ENCODE measurements at regions not wholly inside any gene's neighbourhood (a gene's known extent, or its start where the extent isn't known, plus 50 kb on each side); places are given as distances from the start of the nearest gene placed in this dataset.

DNA sequence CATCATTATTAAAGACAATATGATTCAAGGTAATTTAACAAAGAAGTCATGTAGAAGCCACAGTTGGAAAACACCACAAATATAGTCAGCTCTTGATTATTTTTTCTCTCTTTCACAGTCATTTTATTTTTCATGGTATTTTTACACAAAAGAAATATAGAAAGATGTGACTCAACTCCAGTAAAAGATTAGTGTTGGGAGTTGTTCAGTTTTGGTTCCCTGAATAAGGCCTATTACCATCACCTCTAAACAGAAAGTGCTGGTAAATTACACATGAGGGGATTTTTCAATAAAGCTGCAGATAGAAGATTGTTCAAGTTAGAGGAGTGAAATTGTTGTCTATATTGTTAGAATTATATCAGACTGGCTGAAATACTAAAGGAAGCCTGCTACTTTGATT, 107.0 kb downstream of the DDIT4L start:
- no peak for DNase-seq

DNA sequence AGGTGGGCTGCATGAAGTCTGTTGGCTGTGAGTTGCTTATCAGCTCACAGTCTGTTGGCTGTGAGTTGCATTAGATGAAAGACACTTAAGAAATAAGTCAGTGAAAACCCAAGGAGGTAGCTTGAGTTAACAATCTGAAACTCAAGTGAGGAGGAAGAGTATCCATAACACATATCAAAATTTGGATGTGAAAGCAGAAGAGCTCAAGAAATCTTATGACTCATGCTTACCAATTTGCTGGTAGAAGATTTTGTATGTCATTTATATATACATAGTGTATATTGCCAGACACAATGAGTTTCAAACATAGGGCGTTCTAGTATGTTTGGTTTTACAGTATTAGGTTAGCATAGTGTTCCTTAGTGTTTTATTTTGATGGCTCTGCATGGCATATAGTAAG, 107.4 kb downstream of the DDIT4L start:
- no peak for DNase-seq

DNA sequence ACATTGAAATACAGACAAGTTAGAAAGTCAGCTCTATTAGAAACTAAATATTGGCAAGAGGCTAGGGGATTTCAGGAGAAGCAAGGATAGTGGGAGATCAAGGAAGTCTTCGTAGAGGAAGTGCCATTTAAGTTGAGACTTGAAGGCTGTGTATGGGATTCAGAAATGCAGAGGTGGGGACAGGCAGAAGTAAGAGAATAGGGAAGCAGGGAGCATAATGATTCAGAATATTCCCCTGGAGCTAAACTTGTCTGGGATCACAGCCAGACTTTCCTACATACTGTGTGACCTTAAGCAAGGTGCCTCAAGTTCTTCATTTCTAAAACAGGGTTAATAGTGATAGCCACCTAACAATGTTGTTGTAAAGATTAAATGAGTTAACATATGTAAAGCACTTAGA, 108.8 kb downstream of the DDIT4L start:
- no peak for DNase-seq

GRCh38 chr4:100079264-100079663, 111.0 kb downstream of the DDIT4L start:
- no peak for DNase-seq

DNA sequence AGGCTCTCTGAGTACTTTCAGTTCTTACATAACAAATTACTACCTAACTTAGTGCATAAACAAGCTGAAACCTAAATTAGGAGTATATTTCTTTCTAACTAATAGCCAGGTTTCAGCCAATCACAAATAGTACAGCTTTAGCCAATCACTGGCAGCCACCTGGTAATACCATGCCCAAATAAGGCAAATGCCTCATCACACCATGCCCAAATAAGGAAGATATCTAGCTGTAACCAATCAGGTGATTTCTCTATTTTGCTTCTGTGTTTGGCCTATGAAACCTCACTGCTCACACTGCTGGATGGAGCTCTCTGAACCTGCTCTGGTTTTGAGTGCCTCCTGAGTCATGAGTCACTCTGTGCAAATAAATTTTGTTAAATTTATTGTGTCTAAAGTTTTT, 113.5 kb downstream of the DDIT4L start:
- DNase-seq, result no peak

DNA sequence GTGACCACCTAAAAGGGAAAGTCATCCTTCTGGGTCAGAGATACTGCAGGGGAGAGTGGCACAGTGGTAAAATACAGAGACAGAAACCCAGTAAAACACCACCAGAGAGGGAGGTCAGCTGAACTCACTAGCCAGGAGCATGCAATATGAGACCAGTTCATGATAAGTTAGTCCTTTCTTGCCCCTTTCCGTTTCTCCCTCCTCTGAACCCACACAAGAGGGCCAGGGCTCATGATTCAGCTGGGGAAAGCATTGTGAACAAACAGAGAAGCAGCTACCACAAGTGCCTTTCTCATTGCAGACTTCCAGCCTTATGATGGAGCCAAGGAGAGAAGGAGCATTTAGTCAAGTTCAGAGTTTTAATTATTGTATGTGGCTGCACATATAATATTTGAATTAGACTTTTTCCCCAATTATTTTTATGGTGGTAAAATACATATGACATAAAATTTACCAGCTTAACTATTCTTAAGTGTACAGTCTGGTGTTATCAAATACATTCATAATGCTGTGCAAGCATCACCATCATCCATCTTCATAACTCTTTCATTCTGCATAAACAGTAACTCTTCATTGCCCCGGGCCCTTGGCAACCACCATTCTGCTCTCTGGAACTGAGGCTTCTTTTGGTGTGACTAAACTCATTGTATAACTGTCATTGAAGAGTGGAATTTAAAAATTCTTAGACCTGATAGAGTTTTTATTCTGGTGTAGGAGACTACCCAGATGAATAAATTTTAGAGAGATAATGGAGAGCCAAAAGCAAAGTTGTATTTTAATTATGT, 114.6 kb downstream of the DDIT4L start:
- no peak for DNase-seq

DNA sequence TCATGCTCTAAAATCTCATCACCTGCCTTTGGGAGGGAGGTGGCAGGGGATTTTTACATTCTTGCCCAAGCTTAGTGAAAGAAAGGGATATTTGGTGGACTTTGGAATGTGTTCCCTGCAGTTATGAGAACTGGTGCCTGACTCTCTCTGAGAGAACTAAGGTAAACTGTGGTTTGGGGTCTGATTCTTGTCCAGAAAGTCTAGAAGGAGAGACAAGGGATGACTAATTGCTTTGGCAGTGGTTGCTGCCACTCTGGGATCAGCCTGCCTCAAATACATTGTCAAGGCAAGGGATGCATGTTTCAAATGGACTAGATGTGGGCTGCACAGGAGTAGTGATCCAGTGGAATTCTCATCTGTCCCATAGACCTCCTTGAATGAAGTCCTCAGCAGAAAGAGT, 115.2 kb downstream of the DDIT4L start:
- DNase-seq, result no peak

DNA sequence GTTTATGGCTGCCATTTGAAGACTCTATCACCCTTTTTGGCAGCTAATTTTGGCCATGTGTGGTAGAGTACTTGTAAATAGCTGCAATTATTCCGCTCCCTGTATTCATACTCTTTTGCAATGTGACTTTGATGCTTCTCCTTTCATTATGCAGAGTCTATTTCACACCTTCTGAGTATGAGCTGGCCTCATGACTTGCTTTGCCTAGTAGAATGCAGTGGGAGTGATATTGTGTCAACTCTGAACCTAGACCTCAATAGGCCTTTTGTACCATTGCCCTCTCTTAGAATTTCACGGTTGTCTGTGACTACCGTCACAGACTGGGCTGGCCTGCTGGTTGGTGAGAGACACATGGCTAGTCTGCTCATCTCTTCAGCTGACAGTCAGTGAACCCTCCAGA, 118.8 kb downstream of the DDIT4L start:
- DNase-seq, result no peak

GRCh38 chr4:100070868-100071267, 119.4 kb downstream of the DDIT4L start:
- no peak for DNase-seq

- DNase-seq, result no peak
Measured at GRCh38 chr4:100069207-100069606, 119.1 kb upstream of the H2AZ1 start.

GRCh38 chr4:100067255-100067654, 117.2 kb upstream of the H2AZ1 start:
- no peak for DNase-seq

GRCh38 chr4:100063355-100063754, 113.3 kb upstream of the H2AZ1 start:
- DNase-seq, result no peak

GRCh38 chr4:100062921-100063320, 112.8 kb upstream of the H2AZ1 start:
- no peak for DNase-seq

DNA sequence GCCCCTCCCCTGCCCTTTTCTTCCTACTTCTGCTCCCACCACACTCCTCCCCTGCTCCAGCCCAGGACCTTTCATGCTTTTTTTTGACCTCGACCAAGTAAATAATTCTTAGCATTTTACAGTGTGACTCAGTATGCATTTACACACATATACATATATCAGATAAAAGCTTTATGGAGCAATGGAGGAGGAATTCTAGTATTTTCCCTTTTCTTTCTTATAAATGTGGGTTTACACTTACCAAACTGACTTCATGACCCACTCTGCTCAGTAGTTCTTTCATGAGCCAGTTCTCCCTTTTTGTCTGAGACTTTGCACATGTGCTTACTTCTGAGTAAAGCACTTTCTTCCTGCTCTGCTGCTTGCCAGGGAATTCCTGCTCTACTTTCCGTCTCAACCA, 111.8 kb upstream of the H2AZ1 start:
- no peak for DNase-seq

DNA sequence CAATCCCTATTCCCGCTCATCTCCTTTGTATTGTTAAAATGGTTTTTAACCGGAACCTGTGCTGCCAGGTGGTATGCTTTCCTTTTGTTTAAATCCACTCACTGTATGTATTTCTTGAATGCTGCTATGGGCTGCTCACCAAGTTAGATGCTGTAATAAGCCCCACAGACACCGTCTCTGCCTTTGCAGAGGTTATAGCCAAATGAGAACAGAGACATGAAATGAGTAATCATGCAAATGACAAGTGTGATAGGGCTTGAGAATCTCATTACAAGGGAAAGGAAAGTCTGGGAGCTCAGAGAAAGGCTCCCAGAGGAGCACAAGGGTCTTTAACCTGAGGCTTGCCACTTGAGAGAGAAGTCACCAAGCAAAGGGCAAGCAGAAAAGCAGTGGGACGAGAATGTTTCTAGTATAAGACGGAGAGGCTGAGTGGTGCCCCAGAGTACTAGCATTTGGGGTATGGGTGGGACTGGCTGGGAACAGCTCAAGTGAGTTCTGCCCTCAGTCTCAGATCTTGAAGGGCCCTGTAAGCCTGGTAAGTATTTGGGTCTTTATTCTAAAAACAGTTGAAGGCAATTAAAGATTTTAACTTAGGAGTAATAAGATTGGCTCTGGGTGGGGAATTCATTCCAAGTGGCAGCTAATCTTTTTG, 110.8 kb upstream of the H2AZ1 start:
- no peak for DNase-seq

DNA sequence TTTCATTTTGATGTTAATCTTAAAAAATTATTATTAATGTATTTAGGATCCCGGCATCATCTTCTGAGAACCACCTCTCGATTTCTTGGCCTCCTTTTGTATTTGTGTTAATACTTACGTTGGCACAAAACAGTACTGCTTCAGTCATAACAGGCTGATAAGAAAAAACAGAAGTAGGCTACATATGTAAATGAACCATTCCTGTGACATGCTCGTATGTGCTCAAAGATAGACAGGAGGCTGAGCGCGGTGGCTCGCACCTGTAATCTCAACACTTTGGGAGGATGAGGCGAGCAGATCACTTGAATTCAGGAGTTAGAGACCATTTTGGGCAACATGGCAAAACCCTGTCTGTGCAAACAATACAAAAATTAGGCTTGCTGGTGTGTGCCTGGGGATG, 109.4 kb upstream of the H2AZ1 start:
- no peak for DNase-seq

- no peak for DNase-seq
Measured at GRCh38 chr4:100056701-100057100, 106.6 kb upstream of the H2AZ1 start.

DNA sequence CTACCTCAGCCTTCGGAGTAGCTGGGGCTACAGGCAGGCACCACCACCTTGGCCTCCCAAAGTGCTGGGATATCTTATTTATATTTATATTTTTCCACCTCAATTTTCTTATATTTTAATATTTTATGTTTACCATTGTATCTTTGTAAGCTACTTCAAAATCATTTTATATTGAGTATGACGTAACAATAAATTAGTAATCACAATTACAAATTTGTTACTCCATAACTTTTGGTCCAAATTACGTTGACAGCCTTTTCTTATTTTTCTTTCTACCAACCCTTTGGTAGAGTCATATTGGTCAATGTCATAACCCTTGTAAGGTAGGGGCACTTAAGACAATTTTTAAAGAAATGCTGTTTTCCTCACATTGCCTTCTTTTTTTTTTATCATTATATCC, 104.0 kb upstream of the H2AZ1 start:
- no peak for DNase-seq

DNA sequence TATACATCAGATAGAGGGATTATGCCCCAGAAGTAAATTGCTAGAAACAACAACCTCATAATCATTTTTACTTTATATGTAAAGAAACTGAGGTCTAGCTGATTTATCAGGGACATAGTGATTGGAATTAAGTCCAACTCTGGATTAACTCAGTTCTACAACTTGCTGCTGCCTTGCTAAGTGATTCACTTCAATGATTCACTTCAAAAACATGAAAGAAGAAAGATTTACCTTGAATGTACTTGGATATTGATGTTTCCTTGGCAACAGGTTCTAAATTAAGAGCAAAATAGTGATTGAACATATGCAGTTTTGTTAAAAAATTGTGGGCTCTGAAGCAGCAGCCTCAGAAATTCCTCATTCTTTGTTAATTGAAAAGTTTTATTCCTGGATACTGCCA, 99.8 kb upstream of the H2AZ1 start:
- no peak for DNase-seq

DNA sequence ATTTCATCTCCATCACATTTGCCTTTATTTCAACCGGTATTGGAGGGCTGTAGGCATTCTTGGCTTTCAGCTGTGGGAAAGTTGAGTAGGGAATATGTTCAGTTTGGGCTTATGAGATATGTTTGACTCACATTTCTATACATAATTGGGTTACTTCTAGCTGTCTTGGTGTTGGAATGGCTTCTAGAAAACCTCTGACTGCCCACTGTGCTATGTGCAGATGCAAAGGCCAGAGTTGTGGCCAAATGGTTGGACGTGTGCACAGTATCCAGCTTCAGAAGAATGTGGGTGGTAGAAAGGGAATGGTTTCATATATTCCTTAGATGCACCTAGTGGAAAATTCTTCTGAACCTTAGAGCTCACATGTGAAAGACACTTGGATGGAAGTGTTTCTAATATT, 92.6 kb upstream of the H2AZ1 start:
- DNase-seq, result no peak

- no peak for DNase-seq
Measured at GRCh38 chr4:100042235-100042634, 92.2 kb upstream of the H2AZ1 start.

DNA sequence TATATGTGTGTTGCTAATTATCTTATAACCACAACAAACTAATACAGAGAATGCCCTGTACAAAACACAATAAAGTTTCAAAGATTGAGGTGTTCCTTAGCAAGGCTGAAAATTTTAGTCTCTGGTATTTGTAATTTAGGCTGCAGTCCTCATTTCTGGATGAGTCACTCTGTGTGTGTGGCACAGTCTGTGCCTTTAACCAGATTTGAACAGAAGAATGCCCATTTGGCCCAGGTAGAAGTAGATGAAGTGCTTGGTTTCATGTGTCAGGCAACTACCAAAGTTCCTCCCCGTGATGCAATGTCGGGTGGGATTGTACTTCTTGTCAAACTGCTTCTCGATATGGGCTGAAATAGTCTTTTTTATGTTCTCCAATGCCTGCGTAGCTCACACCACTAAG, 91.6 kb upstream of the H2AZ1 start:
- no peak for DNase-seq

DNA sequence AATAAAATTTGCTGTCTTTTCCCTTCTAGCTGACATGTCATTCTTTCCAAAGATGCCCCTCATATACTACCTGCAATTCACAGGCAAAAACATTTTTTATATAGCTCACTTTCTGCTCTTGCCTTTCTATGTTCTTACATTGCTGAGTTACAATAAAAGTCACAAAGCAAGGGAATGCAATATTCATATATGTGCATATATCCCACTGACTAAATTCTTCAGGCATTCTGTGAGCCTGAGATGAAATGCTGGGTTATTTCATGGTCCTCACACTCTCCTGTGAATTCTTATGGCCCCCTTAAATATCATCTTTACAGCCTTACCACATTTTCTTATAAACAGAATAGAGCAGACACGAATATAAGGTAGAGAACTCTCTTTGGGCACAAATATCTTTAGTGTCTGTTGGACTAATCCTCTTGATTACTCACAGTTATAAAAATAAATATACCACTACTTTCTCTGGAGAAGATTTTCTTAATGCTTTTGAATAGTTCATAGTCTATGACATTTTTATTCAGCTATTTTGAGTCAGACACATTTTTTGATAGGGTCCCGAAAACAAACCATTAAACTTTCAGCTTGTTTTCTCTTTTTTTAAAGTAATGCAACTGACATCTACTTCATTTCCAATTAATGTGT, 84.1 kb upstream of the H2AZ1 start:
- DNase-seq, result no peak

DNA sequence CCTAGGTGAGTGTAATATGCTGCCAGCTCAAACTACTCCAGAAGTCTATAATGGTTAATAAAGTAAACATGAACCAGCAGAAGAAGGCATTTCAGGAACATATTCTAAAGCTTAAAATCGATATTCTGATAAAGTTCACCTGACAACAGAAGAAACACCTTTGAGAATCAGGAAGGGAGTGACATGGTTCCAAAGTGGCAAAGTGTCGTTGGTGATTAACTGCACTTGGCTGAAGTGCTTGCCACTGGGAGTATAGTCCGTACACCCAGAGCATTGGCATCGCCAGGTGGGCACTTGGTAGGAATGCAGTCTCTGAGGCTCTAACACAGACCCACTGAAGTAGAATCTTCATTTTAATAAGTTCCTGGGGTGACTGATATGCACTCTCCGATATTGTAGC, 76.0 kb upstream of the H2AZ1 start:
- DNase-seq, result no peak

Data from tongue (tissue), 1 donor.